Smooth muscle cell (in vitro differentiated cells): ENCODE measurements at regions not wholly inside any gene's neighbourhood (a gene's known extent, or its start where the extent isn't known, plus 50 kb on each side); places are given as distances from the start of the nearest gene placed in this dataset.

Experiments
- DNase-seq: peaks from one replicate; lab custom pipeline; 2025; ENCODE audit not compliant: unreplicated experiment; lab: John Stamatoyannopoulos, UW
- H2AFZ ChIP-seq: fragments of 200-600 bp; sonication (generic); 2 replicates; pipeline ENCODE4 v1.6.0; 2016; ENCODE audit warnings: antibody characterized with exemption, low read depth, mild to moderate bottlenecking
- H3F3A ChIP-seq: fragments of 200-600 bp; sonication (generic); 2 replicates; pipeline ENCODE4 v1.6.0; 2017; ENCODE audit warnings: antibody characterized with exemption, low read depth
- H3K27ac ChIP-seq: fragments of 200-600 bp; sonication (generic); 2 replicates; pipeline ENCODE4 v1.5.1; 2016; ENCODE audit warnings: low read depth, mild to moderate bottlenecking
- H3K27me3 ChIP-seq: fragments of 200-600 bp; sonication (generic); 2 replicates; pipeline ENCODE4 v1.6.1; 2016; ENCODE audit warnings: low read depth, mild to moderate bottlenecking
- H3K36me3 ChIP-seq: fragments of 200-600 bp; sonication (generic); 2 replicates; pipeline ENCODE4 v1.5.1; 2016; ENCODE audit warnings: low read depth
- H3K4me1 ChIP-seq: fragments of 200-600 bp; sonication (generic); 2 replicates; pipeline ENCODE4 v1.5.1; 2016; ENCODE audit warnings: low read depth
- H3K4me2 ChIP-seq: fragments of 200-600 bp; sonication (generic); 2 replicates; pipeline ENCODE4 v1.6.0; 2016; ENCODE audit warnings: mild to moderate bottlenecking
- H3K4me3 ChIP-seq: fragments of 200-600 bp; sonication (generic); 2 replicates; pipeline ENCODE4 v1.5.1; 2016; ENCODE audit warnings: mild to moderate bottlenecking
- H3K79me2 ChIP-seq: fragments of 200-600 bp; sonication (generic); 2 replicates; pipeline ENCODE4 v1.6.0; 2016; ENCODE audit warnings: low read depth, mild to moderate bottlenecking
- H3K9ac ChIP-seq: fragments of 200-600 bp; sonication (generic); 2 replicates; pipeline ENCODE4 v1.6.0; 2016; ENCODE audit warnings: low read depth
- H3K9me3 ChIP-seq: fragments of 200-600 bp; sonication (generic); replicated peaks from 2 replicates; pipeline ENCODE4 v1.5.1; 2016; ENCODE audit warnings: low read depth
- H4K20me1 ChIP-seq: fragments of 200-600 bp; sonication (generic); 2 replicates; pipeline ENCODE4 v1.6.0; 2016; ENCODE audit warnings: low read depth
- CTCF ChIP-seq: fragments of 200-600 bp; sonication (generic); IDR thresholded peaks from 2 replicates; pipeline ENCODE4 v1.5.1; 2017; ENCODE audit warnings: borderline replicate concordance, mild to moderate bottlenecking, antibody characterized with exemption; ENCODE audit not compliant: insufficient read depth, poor library complexity, severe bottlenecking
- WGBS: methylation state at CpG from one replicate; pipeline ENCODE4 v1.1.7; 2016; ENCODE audit warnings: low lambda C conversion rate; 5-methylcytosine and 5-hydroxymethylcytosine counted together

- no peak for DNase-seq
- Histone ChIP-seq H3K4me2 (no peak overlapping the region), H3F3A (no peaks in the 10 kb centered on the region), H3K4me1 (no peaks in the 10 kb centered on the region), H3K4me3 (no peak overlapping the region), H3K27me3 (no peaks in the 10 kb centered on the region), H3K9ac (no peak overlapping the region), H4K20me1 (no peaks in the 10 kb centered on the region), H3K79me2 (no peaks in the 10 kb centered on the region), H3K27ac (peak overlapping the region; percentile 19), H3K36me3 (no peaks in the 10 kb centered on the region), H2AFZ (no peak overlapping the region), H3K9me3 (no peaks in the 10 kb centered on the region)
- no peak for TF ChIP-seq CTCF
Measured at GRCh38 chr11:127890030-127890615, 697.2 kb downstream of the ETS1 start.

DNA sequence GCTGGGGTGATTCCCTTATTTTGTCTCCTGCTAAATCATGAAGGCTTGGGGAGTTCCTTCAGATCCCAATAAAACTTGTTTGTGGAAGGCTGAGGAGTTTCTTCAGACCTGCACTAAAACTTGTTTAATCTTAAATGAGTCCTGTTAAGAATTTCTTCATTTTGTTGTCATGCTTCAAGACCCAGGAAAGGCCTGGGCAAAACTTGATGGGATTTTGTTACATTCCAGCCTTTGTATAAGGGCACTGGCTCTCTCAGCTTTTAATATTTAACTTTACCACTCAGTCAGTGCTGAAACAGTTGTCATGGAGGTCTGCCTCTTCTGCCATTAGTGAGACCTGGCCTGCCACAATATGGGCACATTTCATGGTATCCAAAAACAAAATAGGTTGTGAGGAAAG is 699.0 kb downstream of the ETS1 start:
- H3K27ac ChIP-seq = no peak overlapping the region
- H3K9ac ChIP-seq = no peak overlapping the region
- no peak overlapping the region for H3K4me3 ChIP-seq
- no peaks in the 10 kb centered on the region for H3K9me3 ChIP-seq
- no peaks in the 10 kb centered on the region for H3K79me2 ChIP-seq
- no peaks in the 10 kb centered on the region for H3K36me3 ChIP-seq
- no peaks in the 10 kb centered on the region for H3K27me3 ChIP-seq
- no peaks in the 10 kb centered on the region for H3K4me1 ChIP-seq
- no peaks in the 10 kb centered on the region for H4K20me1 ChIP-seq
- H2AFZ ChIP-seq = no peak overlapping the region
- no peak for DNase-seq
- no peak for TF ChIP-seq CTCF
- H3F3A ChIP-seq = no peaks in the 10 kb centered on the region
- H3K4me2 ChIP-seq = no peak overlapping the region

DNA sequence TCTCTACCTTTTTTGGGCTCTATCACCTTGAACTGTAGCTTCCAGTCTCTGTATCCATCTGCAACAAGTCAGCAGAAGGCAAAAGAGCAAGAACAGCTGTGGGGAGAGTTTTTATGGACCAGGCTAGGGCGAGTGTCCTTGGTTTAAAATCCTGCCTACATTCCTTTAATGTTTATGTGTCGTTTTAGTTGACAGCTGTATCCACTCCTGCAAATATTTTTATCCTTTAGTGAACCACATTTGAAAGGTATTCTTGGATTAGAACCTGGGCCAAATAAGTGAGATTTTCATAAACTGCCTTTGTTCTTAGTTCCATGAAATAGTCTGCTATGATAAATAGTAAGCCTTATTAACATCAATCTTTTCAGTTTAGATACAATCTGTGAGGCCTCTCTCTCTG is 712.2 kb downstream of the ETS1 start:
- no peaks in the 10 kb centered on the region for H4K20me1 ChIP-seq
- H3K9ac ChIP-seq = no peak overlapping the region
- no peak for DNase-seq
- no peaks in the 10 kb centered on the region for H3K4me1 ChIP-seq
- no peaks in the 10 kb centered on the region for H3K27me3 ChIP-seq
- no peaks in the 10 kb centered on the region for H3K9me3 ChIP-seq
- H2AFZ ChIP-seq = no peak overlapping the region
- H3K4me3 ChIP-seq = no peak overlapping the region
- 11% methylated on average over 2 of the region's 2 CpGs for WGBS
- H3F3A ChIP-seq = no peaks in the 10 kb centered on the region
- no peaks in the 10 kb centered on the region for H3K36me3 ChIP-seq
- TF ChIP-seq CTCF = no peak
- H3K4me2 ChIP-seq = no peak overlapping the region
- no peak overlapping the region for H3K27ac ChIP-seq
- no peaks in the 10 kb centered on the region for H3K79me2 ChIP-seq

GRCh38 chr11:127873478-127873877 is 713.9 kb downstream of the ETS1 start:
- Histone ChIP-seq H2AFZ (no peak overlapping the region), H3K4me2 (no peak overlapping the region)

More at GRCh38 chr11:127873478-127873877, 713.9 kb downstream of the ETS1 start:
- Histone ChIP-seq H3K4me1 (no peaks in the 10 kb centered on the region), H3K27ac (no peak overlapping the region), H3K9ac (no peak overlapping the region), H3K27me3 (no peaks in the 10 kb centered on the region), H4K20me1 (no peaks in the 10 kb centered on the region), H3F3A (no peaks in the 10 kb centered on the region), H3K36me3 (no peaks in the 10 kb centered on the region), H3K4me3 (no peak overlapping the region), H3K9me3 (no peaks in the 10 kb centered on the region), H3K79me2 (no peaks in the 10 kb centered on the region)
- DNase-seq = no peak
- TF ChIP-seq CTCF = no peak
